Gastroesophageal sphincter (tissue), 4 donors: ENCODE measurements at regions not wholly inside any gene's neighbourhood (a gene's known extent, or its start where the extent isn't known, plus 50 kb on each side); places are given as distances from the start of the nearest gene placed in this dataset.

Experiments used
- ATAC-seq: fragments of 150-250 bp; one replicate; pipeline ENCODE4 v1.9.1; 2016; ENCODE audit warnings: mild to moderate bottlenecking, moderate library complexity
- H3K27ac ChIP-seq, 4 donors: fragments of 200-600 bp; sonication (generic) in 3 of 4; 1 replicate in 3 of 4; 2 replicates in 1 of 4; pipeline ENCODE4 v1.5.1; 2016 to 2019
- H3K27me3 ChIP-seq: fragments of 200-600 bp; sonication (generic); one replicate; pipeline ENCODE4 v1.5.1; 2019
- H3K36me3 ChIP-seq, 2 donors: fragments of 200-600 bp; sonication (generic); one replicate each; pipeline ENCODE4 v1.5.1; 2019; ENCODE audit warnings: control low read depth in 1 of 2
- H3K4me1 ChIP-seq, 3 donors: fragments of 200-600 bp; sonication (generic); 1 replicate in 2 of 3; 2 replicates in 1 of 3; pipeline ENCODE4 v1.5.1; 2016 to 2019; ENCODE audit warnings: control low read depth in 2 of 3
- H3K4me3 ChIP-seq, 2 donors: fragments of 200-600 bp; sonication (generic); one replicate each; pipeline ENCODE4 v1.5.1; 2019; ENCODE audit warnings: mild to moderate bottlenecking in 1 of 2, moderate library complexity in 1 of 2
- H3K9me3 ChIP-seq, 3 donors: fragments of 200-600 bp; sonication (generic); one replicate each; pipeline ENCODE4 v1.5.1; 2017 to 2019; ENCODE audit warnings: control low read depth in 2 of 3
- CTCF ChIP-seq, 4 experiments: fragments of 200-600 bp in 2 of 4; fragments of 450-650 bp in 2 of 4; sonication (generic) in 1 of 4; IDR thresholded peaks; one replicate each; pipeline ENCODE4 v1.5.1; 2017 to 2019; ENCODE audit warnings: antibody characterized with exemption in 4 of 4, mild to moderate bottlenecking in 2 of 4, moderate library complexity in 2 of 4
- EP300 ChIP-seq: sonication (generic); formaldehyde crosslinking; IDR thresholded peaks from one replicate; pipeline ENCODE4 v1.6.1; 2017; ENCODE audit warnings: antibody characterized with exemption, mild to moderate bottlenecking
- POLR2A ChIP-seq, 2 donors: fragments of 450-650 bp; IDR thresholded peaks; one replicate each; pipeline ENCODE4 v1.6.1; 2017; ENCODE audit warnings: antibody characterized with exemption in 2 of 2, mild to moderate bottlenecking in 2 of 2, moderate library complexity in 1 of 2
- POLR2AphosphoS5 ChIP-seq: sonication (generic); formaldehyde crosslinking; IDR thresholded peaks from one replicate; pipeline ENCODE4 v1.6.1; 2017; ENCODE audit warnings: antibody characterized with exemption
- WGBS, 2 donors: methylation state at CpG; one replicate each; pipeline ENCODE4 v1.1.5; 2018; ENCODE audit warnings: low coverage in 1 of 2; 5-methylcytosine and 5-hydroxymethylcytosine counted together

DNA sequence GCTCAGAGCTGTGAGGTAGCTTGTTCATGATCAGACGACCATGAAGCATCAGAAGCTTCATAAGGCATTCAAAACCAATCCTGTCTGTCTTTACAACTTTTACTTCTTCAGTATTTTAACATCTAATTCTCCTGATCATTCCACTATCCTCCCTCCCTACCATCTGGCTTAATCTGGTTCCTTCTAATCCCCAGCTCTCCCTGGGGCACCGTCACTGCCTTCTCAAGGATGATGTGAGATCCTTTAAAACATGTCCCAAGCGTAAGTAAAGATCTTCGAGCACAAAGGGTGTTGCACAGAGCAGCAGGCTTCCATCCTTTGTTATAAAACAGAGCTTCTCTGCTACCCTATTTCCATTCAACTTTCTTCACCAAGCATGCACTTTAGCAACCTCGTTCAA, 362.7 kb upstream of the ARRDC4 start:
- ATAC-seq, result no peak
- H3K4me3 ChIP-seq, result no peak overlapping the region
- TF ChIP-seq POLR2A (IDR thresholded peaks at IDR 0.05) (no peak), CTCF (IDR thresholded peaks at IDR 0.05) (no peak), EP300 (no peak), POLR2AphosphoS5 (no peak)
- no peaks in the 10 kb centered on the region for H3K36me3 ChIP-seq
- H3K27me3 ChIP-seq, result no peaks in the 10 kb centered on the region
- H3K9me3 ChIP-seq, result no peaks in the 10 kb centered on the region
- H3K4me1 ChIP-seq, result no peaks in the 10 kb centered on the region
- H3K27ac ChIP-seq, result no peak overlapping the region
- WGBS, 2 donors, result 72 to 87% methylated on average over 2 to 5 of the region's 5 CpGs

DNA sequence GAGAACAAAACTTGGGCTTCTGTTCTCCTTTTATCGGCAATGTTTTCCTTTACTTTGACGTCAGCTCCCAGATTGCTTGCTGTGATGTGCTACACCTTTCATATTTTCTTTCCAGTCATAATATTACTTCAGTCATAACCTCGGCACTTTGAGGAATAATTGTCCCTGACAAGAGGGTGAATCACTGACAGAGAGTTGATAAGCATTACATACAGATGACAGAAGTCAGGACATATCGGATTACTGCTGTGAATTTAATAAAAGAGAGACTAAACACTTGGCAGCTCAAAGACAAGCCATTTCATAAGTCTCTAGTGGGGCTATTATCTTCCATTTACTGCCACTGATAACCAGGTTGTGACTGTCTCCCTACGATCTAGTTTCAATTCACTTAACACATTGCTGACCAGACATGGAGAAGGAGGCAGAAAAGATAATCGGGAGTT, 362.1 kb upstream of the ARRDC4 start:
- no peaks in the 10 kb centered on the region for H3K4me1 ChIP-seq
- H3K36me3 ChIP-seq, result no peaks in the 10 kb centered on the region
- WGBS, 2 donors, result 32 to 78% methylated on average over 6 of the region's 6 CpGs
- TF ChIP-seq POLR2A (IDR thresholded peaks at IDR 0.05), result no peak
- TF ChIP-seq EP300, result no peak
- no peak for TF ChIP-seq POLR2AphosphoS5
- TF ChIP-seq CTCF (IDR thresholded peaks at IDR 0.05), result no peak
- ATAC-seq, result no peak
- H3K27me3 ChIP-seq, result no peaks in the 10 kb centered on the region
- no peaks in the 10 kb centered on the region for H3K9me3 ChIP-seq
- no peak overlapping the region for H3K4me3 ChIP-seq
- no peak overlapping the region for H3K27ac ChIP-seq

DNA sequence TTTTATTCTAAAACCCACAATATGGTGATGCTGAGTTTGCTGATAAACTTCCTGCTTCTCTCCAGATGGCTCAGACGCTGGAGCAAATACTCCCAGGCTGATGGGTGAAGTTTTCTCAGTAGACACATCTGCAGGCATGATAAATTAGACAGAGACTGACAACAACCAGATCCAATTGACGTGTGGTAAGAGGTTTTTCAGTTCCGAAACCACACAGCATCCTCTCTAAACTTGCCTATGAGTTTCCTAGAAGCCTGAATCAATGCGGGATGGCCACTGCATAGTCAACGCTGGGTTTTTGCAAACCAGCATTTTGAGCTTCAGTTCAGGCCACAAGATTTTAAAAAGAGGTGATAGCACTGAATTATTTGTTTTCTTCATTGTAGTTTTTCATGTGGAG, 360.3 kb upstream of the ARRDC4 start:
- TF ChIP-seq POLR2A (IDR thresholded peaks at IDR 0.05), result no peak
- TF ChIP-seq CTCF (IDR thresholded peaks at IDR 0.05), result no peak
- TF ChIP-seq EP300, result no peak
- no peak for TF ChIP-seq POLR2AphosphoS5
- H3K27ac ChIP-seq, result no peak overlapping the region
- WGBS, 2 donors, result 70 to 74% methylated on average over 5 of the region's 5 CpGs
- H3K36me3 ChIP-seq, result no peaks in the 10 kb centered on the region
- H3K4me1 ChIP-seq, result no peaks in the 10 kb centered on the region
- no peaks in the 10 kb centered on the region for H3K9me3 ChIP-seq
- no peaks in the 10 kb centered on the region for H3K27me3 ChIP-seq
- ATAC-seq, result no peak
- H3K4me3 ChIP-seq, result no peak overlapping the region

- H3K4me1 ChIP-seq, result no peaks in the 10 kb centered on the region
Measured at GRCh38 chr15:97604677-97605076, 355.8 kb upstream of the ARRDC4 start.

More at GRCh38 chr15:97604677-97605076, 355.8 kb upstream of the ARRDC4 start:
- no peak for ATAC-seq
- no peak overlapping the region for H3K27ac ChIP-seq
- H3K36me3 ChIP-seq, result no peaks in the 10 kb centered on the region
- WGBS, 2 donors, result 0 to 27% methylated on average over 1 of the region's 2 CpGs
- TF ChIP-seq EP300, result no peak
- no peak for TF ChIP-seq POLR2A (IDR thresholded peaks at IDR 0.05)
- no peak for TF ChIP-seq CTCF (IDR thresholded peaks at IDR 0.05)
- TF ChIP-seq POLR2AphosphoS5, result no peak
- no peaks in the 10 kb centered on the region for H3K9me3 ChIP-seq
- no peaks in the 10 kb centered on the region for H3K27me3 ChIP-seq
- no peak overlapping the region for H3K4me3 ChIP-seq
